ENCODE measurements at regions not wholly inside any gene's neighbourhood (a gene's known extent, or its start where the extent isn't known, plus 50 kb on each side); places are given as distances from the start of the nearest gene placed in this dataset.

- intact Hi-C loops (cut with micrococcal nuclease), result loop anchor here (10.0 kb wide), 1 partner anchor 79 kb away; the partner anchor contains the start of gene FOXC1
- POLR2A ChIA-PET, result no interaction called here
- peaks cover 47% of the 10 kb centered on the region for H3K4me1 Mint-ChIP-seq (ENCODE audit: low read depth)
- DNase-seq, result no peak
- H3K9me3 Mint-ChIP-seq, result no peaks in the 10 kb centered on the region
- CTCF ChIA-PET, result interaction anchor here (1.5 to 5.3 kb wide), 4 partner anchors 9 to 71 kb away, joined by 3 to 81 read pairs (median 13); no protein-coding TSS in a partner anchor
- H3K27me3 Mint-ChIP-seq, result peaks cover 7% of the 10 kb centered on the region
- H3K36me3 Mint-ChIP-seq, result no peaks in the 10 kb centered on the region
- no peak overlapping the region for H3K4me3 Mint-ChIP-seq
- no peak overlapping the region for H3K27ac Mint-ChIP-seq
These were observed 84.2 kb upstream of the FOXC1 start for GRCh38 chr6:1525364-1526038.

- ChIA-PET POLR2A (interaction anchor here (2.0 kb wide), 1 partner anchor 26 kb away, joined by 5 read pairs; no protein-coding TSS in a partner anchor), CTCF (interaction anchor here (0.6 to 5.3 kb wide), 4 partner anchors 9 to 1357 kb away, joined by 3 to 81 read pairs (median 7); no protein-coding TSS in a partner anchor)
- Mint-ChIP-seq H3K4me1 (ENCODE audit: low read depth) (peaks cover 48% of the 10 kb centered on the region), H3K27me3 (peaks cover 7% of the 10 kb centered on the region), H3K4me3 (no peak overlapping the region), H3K27ac (peak overlapping the region; percentile 20), H3K9me3 (no peaks in the 10 kb centered on the region), H3K36me3 (no peaks in the 10 kb centered on the region)
- intact Hi-C loops (cut with micrococcal nuclease), result loop anchor here (10.0 kb wide), 1 partner anchor 78 kb away; the partner anchor contains the start of gene FOXC1
- peak; percentile 11 for DNase-seq
These were observed 83.2 kb upstream of the FOXC1 start for GRCh38 chr6:1526398-1527072.

- no peaks in the 10 kb centered on the region for H3K36me3 Mint-ChIP-seq
- H3K4me1 Mint-ChIP-seq (ENCODE audit: low read depth), result peaks cover 48% of the 10 kb centered on the region
- intact Hi-C loops (cut with micrococcal nuclease), result loop anchor here (10.0 kb wide), 1 partner anchor 78 kb away; the partner anchor contains the start of gene FOXC1
- H3K27ac Mint-ChIP-seq, result peak overlapping the region; percentile 43
- H3K27me3 Mint-ChIP-seq, result peaks cover 7% of the 10 kb centered on the region
- peak; percentile 67 for DNase-seq
- CTCF ChIA-PET, result interaction anchor here (0.6 to 5.3 kb wide), 6 partner anchors 8 to 1358 kb away, joined by 3 to 81 read pairs (median 4); no protein-coding TSS in a partner anchor
- H3K4me3 Mint-ChIP-seq, result no peak overlapping the region
- no peaks in the 10 kb centered on the region for H3K9me3 Mint-ChIP-seq
- POLR2A ChIA-PET, result interaction anchor here (2.0 kb wide), 1 partner anchor 25 kb away, joined by 5 read pairs; no protein-coding TSS in a partner anchor
These were observed 82.7 kb upstream of the FOXC1 start for GRCh38 chr6:1527073-1527457.

- H3K4me1 Mint-ChIP-seq (ENCODE audit: low read depth), result peaks cover 13% of the 10 kb centered on the region
- ChIA-PET POLR2A (no interaction called here), CTCF (interaction anchor here (1.0 to 1.7 kb wide), 3 partner anchors 9 to 17 kb away, joined by 3 to 8 read pairs (median 4); no protein-coding TSS in a partner anchor)
- peak; percentile 68 for DNase-seq
- H3K27ac Mint-ChIP-seq, result peak overlapping the region; percentile 50
- intact Hi-C loops (cut with micrococcal nuclease), result no loop called here
- no peaks in the 10 kb centered on the region for H3K9me3 Mint-ChIP-seq
- no peak overlapping the region for H3K4me3 Mint-ChIP-seq
- H3K36me3 Mint-ChIP-seq, result no peaks in the 10 kb centered on the region
- no peaks in the 10 kb centered on the region for H3K27me3 Mint-ChIP-seq
These were observed 74.4 kb upstream of the FOXC1 start for GRCh38 chr6:1535295-1535694.

GRCh38 chr6:1536526-1537429 is 72.9 kb upstream of the FOXC1 start:
- POLR2A ChIA-PET, result no interaction called here
- Mint-ChIP-seq H3K27me3 (no peaks in the 10 kb centered on the region), H3K4me3 (no peak overlapping the region), H3K36me3 (no peaks in the 10 kb centered on the region), H3K4me1 (ENCODE audit: low read depth) (peaks cover 9% of the 10 kb centered on the region), H3K9me3 (no peaks in the 10 kb centered on the region), H3K27ac (no peak overlapping the region)
- CTCF ChIA-PET, result interaction anchor here (0.8 to 1.4 kb wide), 3 partner anchors 9 to 15 kb away, joined by 3 to 6 read pairs (median 4); no protein-coding TSS in a partner anchor
- DNase-seq, result no peak
- intact Hi-C loops (cut with micrococcal nuclease), result no loop called here

- no peaks in the 10 kb centered on the region for H3K27me3 Mint-ChIP-seq
- POLR2A ChIA-PET, result no interaction called here
- peaks cover 6% of the 10 kb centered on the region for H3K9me3 Mint-ChIP-seq
- intact Hi-C loops (cut with micrococcal nuclease), result no loop called here
- H3K27ac Mint-ChIP-seq, result no peak overlapping the region
- H3K36me3 Mint-ChIP-seq, result peaks cover under 1% of the 10 kb centered on the region
- no peak for DNase-seq
- peaks cover 9% of the 10 kb centered on the region for H3K4me1 Mint-ChIP-seq (ENCODE audit: low read depth)
- H3K4me3 Mint-ChIP-seq, result no peak overlapping the region
- CTCF ChIA-PET, result interaction anchor here (0.9 to 1.4 kb wide), 3 partner anchors 11 to 15 kb away, joined by 3 to 4 read pairs (median 3); no protein-coding TSS in a partner anchor
These were observed 71.3 kb upstream of the FOXC1 start for GRCh38 chr6:1538369-1538768.

GRCh38 chr6:1538810-1539478 is 70.8 kb upstream of the FOXC1 start:
- ChIA-PET POLR2A (no interaction called here), CTCF (interaction anchor here (0.9 kb wide), 1 partner anchor 15 kb away, joined by 3 read pairs; no protein-coding TSS in a partner anchor)
- H3K9me3 Mint-ChIP-seq, result peaks cover 7% of the 10 kb centered on the region
- no peaks in the 10 kb centered on the region for H3K27me3 Mint-ChIP-seq
- DNase-seq, result no peak
- H3K4me1 Mint-ChIP-seq (ENCODE audit: low read depth), result peaks cover 9% of the 10 kb centered on the region
- H3K27ac Mint-ChIP-seq, result no peak overlapping the region
- H3K4me3 Mint-ChIP-seq, result no peak overlapping the region
- intact Hi-C loops (cut with micrococcal nuclease), result no loop called here
- H3K36me3 Mint-ChIP-seq, result peaks cover 3% of the 10 kb centered on the region

GRCh38 chr6:1540864-1541521 is 68.7 kb upstream of the FOXC1 start:
- H3K4me1 Mint-ChIP-seq (ENCODE audit: low read depth), result peaks cover 9% of the 10 kb centered on the region
- DNase-seq, result no peak
- no peak overlapping the region for H3K4me3 Mint-ChIP-seq
- H3K27me3 Mint-ChIP-seq, result no peaks in the 10 kb centered on the region
- H3K27ac Mint-ChIP-seq, result no peak overlapping the region
- intact Hi-C loops (cut with micrococcal nuclease), result no loop called here
- H3K36me3 Mint-ChIP-seq, result peaks cover 3% of the 10 kb centered on the region
- ChIA-PET CTCF (interaction anchor here (2.8 kb wide), 1 partner anchor 17 kb away, joined by 10 read pairs; no protein-coding TSS in a partner anchor), POLR2A (no interaction called here)
- peaks cover 7% of the 10 kb centered on the region for H3K9me3 Mint-ChIP-seq

- DNase-seq, result no peak
- Mint-ChIP-seq H3K4me1 (ENCODE audit: low read depth) (peaks cover 2% of the 10 kb centered on the region), H3K9me3 (peaks cover 7% of the 10 kb centered on the region), H3K27me3 (no peaks in the 10 kb centered on the region), H3K36me3 (peaks cover 3% of the 10 kb centered on the region), H3K27ac (no peak overlapping the region), H3K4me3 (no peak overlapping the region)
- intact Hi-C loops (cut with micrococcal nuclease), result no loop called here
- POLR2A ChIA-PET, result no interaction called here
- CTCF ChIA-PET, result interaction anchor here (1.2 to 2.8 kb wide), 2 partner anchors 10 to 18 kb away, joined by 4 to 10 read pairs; no protein-coding TSS in a partner anchor
These were observed 67.4 kb upstream of the FOXC1 start for GRCh38 chr6:1542335-1542734.

GRCh38 chr6:1542764-1543163 is 67.0 kb upstream of the FOXC1 start:
- POLR2A ChIA-PET, result no interaction called here
- Mint-ChIP-seq H3K4me3 (no peak overlapping the region), H3K27ac (no peak overlapping the region), H3K9me3 (peaks cover 7% of the 10 kb centered on the region), H3K36me3 (peaks cover 5% of the 10 kb centered on the region), H3K27me3 (no peaks in the 10 kb centered on the region), H3K4me1 (ENCODE audit: low read depth) (no peaks in the 10 kb centered on the region)
- CTCF ChIA-PET, result interaction anchor here (1.2 to 2.8 kb wide), 2 partner anchors 10 to 18 kb away, joined by 4 to 10 read pairs; no protein-coding TSS in a partner anchor
- intact Hi-C loops (cut with micrococcal nuclease), result no loop called here
- DNase-seq, result no peak

- POLR2A ChIA-PET, result no interaction called here
- Mint-ChIP-seq H3K4me1 (ENCODE audit: low read depth) (no peaks in the 10 kb centered on the region), H3K27ac (no peak overlapping the region), H3K27me3 (no peaks in the 10 kb centered on the region), H3K4me3 (no peak overlapping the region), H3K36me3 (peaks cover 8% of the 10 kb centered on the region), H3K9me3 (peaks cover 7% of the 10 kb centered on the region)
- no peak for DNase-seq
- CTCF ChIA-PET, result interaction anchor here (2.8 kb wide), 1 partner anchor 20 kb away, joined by 10 read pairs; no protein-coding TSS in a partner anchor
- intact Hi-C loops (cut with micrococcal nuclease), result no loop called here
These were observed 65.7 kb upstream of the FOXC1 start for GRCh38 chr6:1544000-1544399.
